ENCODE measurements at regions not wholly inside any gene's neighbourhood (a gene's known extent, or its start where the extent isn't known, plus 50 kb on each side); places are given as distances from the start of the nearest gene placed in this dataset.
"Not testable (repeated sequence)": the region's sequence is repeated elsewhere in the genome, so short reads cannot be mapped to it uniquely, and the experiment has no call there.

DNA sequence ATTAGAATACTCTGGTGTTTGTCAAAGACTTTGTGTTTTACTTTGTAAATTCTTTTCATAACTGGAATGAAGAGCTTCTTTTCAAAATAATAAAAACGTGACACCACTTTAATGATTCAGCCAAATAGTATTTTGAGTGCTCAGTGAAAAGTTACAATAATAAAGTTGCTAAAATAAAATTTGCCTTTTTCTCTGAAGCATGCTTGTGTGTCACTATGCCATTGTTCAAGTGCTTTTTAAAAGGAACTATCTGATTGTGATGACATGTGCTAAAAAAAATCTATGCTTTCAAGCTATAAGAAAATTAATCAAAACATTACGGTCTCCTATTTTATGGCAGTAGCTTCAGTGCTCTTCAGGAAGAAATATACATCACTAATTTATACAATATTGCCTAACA is 1290.5 kb upstream of the B3GALT2 start:
- Mint-ChIP-seq H3K27me3 (no peaks in the 10 kb centered on the region), H3K4me3 (no peak overlapping the region), H3K9me3 (no peaks in the 10 kb centered on the region), H3K27ac (no peak overlapping the region), H3K36me3 (no peaks in the 10 kb centered on the region), H3K4me1 (no peaks in the 10 kb centered on the region)
- no peak for ATAC-seq

DNA sequence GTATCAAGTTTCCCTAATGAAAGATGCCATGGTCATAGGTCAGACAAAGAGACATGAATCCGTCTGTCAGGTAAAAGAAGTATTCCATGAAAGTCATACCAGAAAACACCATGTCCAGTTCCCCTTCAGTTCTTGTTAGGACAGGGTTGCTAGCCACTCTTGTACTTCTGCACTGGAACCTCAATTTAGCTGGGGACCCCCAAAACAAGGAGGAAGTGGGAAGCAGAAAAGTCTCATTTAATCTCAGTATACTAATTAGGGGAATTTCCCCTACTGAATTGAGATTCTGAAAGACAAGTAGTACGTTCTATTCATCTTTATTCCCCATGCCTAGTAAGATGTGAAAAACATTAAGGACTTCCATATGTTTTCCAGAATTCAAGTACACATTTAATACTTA is 1289.9 kb upstream of the B3GALT2 start:
- no peaks in the 10 kb centered on the region for H3K9me3 Mint-ChIP-seq
- H3K4me1 Mint-ChIP-seq: no peaks in the 10 kb centered on the region
- H3K36me3 Mint-ChIP-seq: no peaks in the 10 kb centered on the region
- no peak overlapping the region for H3K27ac Mint-ChIP-seq
- H3K27me3 Mint-ChIP-seq: no peaks in the 10 kb centered on the region
- H3K4me3 Mint-ChIP-seq: no peak overlapping the region
- no peak for ATAC-seq

DNA sequence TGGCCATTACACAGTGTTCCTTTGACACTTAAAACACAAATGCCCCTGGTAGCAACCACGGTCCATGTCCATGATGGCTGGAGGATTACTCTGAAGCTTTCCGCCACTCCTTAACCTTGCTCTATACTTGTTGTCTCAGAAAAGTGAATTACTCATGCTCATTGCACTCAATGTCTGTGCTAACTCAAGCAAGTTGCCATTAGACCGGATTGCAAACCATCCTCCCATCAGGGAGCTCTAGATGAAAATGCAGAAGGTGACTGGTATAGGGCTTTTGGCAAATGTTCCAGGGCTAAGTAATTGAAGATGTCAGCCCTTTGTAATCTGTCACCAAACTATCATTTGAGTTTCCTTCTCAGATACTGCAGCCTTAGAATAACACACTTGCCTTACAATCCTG is 1288.3 kb upstream of the B3GALT2 start:
- no peaks in the 10 kb centered on the region for H3K4me1 Mint-ChIP-seq
- no peaks in the 10 kb centered on the region for H3K27me3 Mint-ChIP-seq
- peak; percentile 20 for ATAC-seq
- no peaks in the 10 kb centered on the region for H3K9me3 Mint-ChIP-seq
- H3K36me3 Mint-ChIP-seq: no peaks in the 10 kb centered on the region
- H3K4me3 Mint-ChIP-seq: no peak overlapping the region
- H3K27ac Mint-ChIP-seq: no peak overlapping the region

DNA sequence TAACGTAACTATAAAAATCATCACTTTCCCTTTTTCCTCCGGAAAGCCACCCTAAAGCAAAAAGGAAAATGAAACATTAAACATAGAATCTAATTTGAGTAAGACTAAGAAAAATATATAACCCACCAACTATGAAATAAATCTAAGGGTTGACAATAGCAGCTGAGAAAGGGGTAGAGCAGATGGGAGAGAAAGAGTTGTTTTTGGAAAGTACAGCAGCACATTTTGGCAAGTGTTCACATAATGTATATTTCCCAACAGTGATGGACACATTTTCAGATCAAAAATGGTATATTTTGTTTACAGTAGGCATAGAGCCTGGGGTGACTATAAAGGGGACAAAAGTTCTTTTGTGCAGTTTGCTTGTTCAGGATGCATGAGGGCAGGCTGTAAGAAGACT is 1287.4 kb upstream of the B3GALT2 start:
- H3K9me3 Mint-ChIP-seq: no peaks in the 10 kb centered on the region
- no peaks in the 10 kb centered on the region for H3K36me3 Mint-ChIP-seq
- H3K27ac Mint-ChIP-seq: no peak overlapping the region
- H3K27me3 Mint-ChIP-seq: no peaks in the 10 kb centered on the region
- no peak overlapping the region for H3K4me3 Mint-ChIP-seq
- H3K4me1 Mint-ChIP-seq: no peaks in the 10 kb centered on the region
- no peak for ATAC-seq

DNA sequence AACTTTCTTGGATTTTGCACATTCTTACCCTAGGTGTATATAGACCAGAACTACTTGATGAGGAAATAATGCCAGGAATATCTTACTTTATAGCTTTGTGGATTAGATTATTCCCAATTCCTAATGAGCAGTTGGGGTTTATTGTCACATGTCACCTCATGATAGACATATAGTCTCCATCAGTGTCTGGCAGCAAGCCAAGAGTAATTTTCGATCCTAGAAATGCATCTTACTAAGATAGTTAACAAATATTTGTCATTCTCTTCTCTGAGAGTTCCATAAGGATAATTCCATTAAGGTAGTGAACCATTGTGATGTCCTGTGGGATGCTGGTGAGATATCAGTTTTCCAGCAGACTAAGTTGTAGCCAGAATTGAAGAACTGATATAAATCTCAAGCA is 1282.9 kb upstream of the B3GALT2 start:
- H3K36me3 Mint-ChIP-seq: no peaks in the 10 kb centered on the region
- no peaks in the 10 kb centered on the region for H3K27me3 Mint-ChIP-seq
- no peak for ATAC-seq
- H3K4me1 Mint-ChIP-seq: no peaks in the 10 kb centered on the region
- H3K4me3 Mint-ChIP-seq: no peak overlapping the region
- H3K9me3 Mint-ChIP-seq: no peaks in the 10 kb centered on the region
- H3K27ac Mint-ChIP-seq: no peak overlapping the region

DNA sequence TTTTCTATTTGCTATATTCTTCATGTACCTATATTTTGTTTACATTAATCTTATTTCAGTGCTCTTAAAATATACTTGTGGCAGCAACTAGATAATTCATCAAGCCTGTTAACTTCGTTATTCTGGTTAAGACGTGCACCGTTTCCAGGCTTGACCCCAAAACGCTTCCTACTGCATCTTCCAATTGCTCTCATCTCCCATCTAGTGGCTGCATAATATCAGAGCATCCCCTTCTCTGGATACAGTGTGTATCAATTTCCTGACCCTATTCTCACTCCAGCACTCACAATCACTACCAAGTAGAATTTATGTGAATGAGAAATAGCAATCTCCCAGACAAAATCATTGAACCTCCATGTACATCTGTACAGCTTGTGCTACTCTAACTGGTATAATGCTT is 1280.3 kb upstream of the B3GALT2 start:
- H3K27ac Mint-ChIP-seq: no peak overlapping the region
- no peak overlapping the region for H3K4me3 Mint-ChIP-seq
- H3K9me3 Mint-ChIP-seq: no peaks in the 10 kb centered on the region
- H3K27me3 Mint-ChIP-seq: no peaks in the 10 kb centered on the region
- no peaks in the 10 kb centered on the region for H3K4me1 Mint-ChIP-seq
- H3K36me3 Mint-ChIP-seq: no peaks in the 10 kb centered on the region
- ATAC-seq: no peak

DNA sequence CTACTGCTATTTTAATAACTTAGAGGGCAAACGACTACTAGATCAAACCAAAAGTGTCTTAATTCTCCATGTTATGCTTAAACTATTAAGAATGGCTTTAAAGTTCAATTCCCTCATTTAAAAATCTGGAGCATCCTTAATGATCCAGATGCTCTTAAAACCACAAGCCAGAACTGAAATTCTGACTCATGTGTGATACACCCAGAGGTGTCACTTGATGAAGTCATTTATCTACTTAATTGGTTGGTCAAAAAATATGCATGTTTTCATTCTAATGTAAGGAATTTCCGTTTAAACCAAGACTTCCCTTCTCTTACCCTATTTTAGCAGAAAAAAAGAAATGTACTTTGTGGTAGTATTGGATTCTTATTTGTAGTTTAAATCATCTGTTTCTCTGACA is 1261.2 kb upstream of the B3GALT2 start:
- no peak for ATAC-seq
- Mint-ChIP-seq H3K36me3 (no peaks in the 10 kb centered on the region), H3K4me3 (no peak overlapping the region), H3K4me1 (no peaks in the 10 kb centered on the region), H3K27me3 (no peaks in the 10 kb centered on the region), H3K27ac (no peak overlapping the region), H3K9me3 (no peaks in the 10 kb centered on the region)

DNA sequence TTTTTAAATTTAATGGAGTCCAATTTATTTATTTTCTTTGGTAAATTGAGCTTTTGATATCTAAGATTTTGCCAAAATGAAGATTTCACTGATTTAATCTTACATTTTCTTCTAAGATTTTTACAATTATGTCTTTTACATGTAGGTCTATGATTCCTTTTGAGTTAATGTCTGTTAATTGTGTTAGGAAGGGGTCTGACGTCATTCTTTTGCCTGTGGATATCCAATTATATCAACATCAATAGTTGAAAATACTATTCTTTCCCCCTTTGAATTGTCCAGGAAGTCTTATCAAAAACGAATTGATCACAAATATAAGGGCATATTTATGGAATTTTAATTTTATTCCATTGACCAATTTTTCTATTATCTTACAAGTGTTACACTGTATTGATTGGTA is 1258.8 kb upstream of the B3GALT2 start:
- Mint-ChIP-seq H3K36me3 (no peaks in the 10 kb centered on the region), H3K4me1 (no peaks in the 10 kb centered on the region), H3K27me3 (no peaks in the 10 kb centered on the region), H3K27ac (no peak overlapping the region), H3K4me3 (no peak overlapping the region), H3K9me3 (no peaks in the 10 kb centered on the region)
- no peak for ATAC-seq

DNA sequence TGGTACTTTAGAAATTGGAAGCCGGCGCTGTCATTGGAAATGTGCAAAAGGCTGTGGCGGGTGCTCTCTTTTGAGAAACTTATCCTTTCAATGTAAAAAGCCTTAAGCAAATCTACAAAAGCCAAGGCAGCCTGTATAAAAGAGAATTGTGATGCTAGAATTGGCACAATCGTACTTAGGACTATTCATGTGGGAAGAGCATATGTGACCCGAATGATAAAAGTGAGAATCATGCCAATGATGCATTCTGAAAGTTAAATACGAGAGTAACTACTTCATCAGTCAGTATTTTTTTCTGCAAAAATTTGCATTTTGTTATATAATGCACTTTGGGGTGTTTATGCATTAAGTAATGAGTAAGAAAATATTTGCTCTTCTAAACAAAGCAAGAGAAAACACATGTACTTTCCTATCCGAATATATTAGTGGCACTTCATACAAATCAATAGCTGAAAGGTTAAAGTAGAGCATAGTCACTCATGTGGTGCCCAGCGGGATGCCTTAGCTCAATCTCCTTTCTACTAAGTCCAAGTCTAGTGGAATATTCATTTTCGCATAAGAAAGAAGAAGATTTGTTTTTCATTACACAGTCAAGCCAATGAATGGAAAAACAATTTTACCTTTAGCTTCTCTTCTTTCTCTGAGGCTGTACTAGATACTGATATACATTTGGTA is 1256.6 kb upstream of the B3GALT2 start:
- Mint-ChIP-seq H3K4me3 (no peak overlapping the region), H3K9me3 (no peaks in the 10 kb centered on the region), H3K27me3 (no peaks in the 10 kb centered on the region), H3K4me1 (no peaks in the 10 kb centered on the region), H3K27ac (no peak overlapping the region), H3K36me3 (no peaks in the 10 kb centered on the region)
- no peak for ATAC-seq

DNA sequence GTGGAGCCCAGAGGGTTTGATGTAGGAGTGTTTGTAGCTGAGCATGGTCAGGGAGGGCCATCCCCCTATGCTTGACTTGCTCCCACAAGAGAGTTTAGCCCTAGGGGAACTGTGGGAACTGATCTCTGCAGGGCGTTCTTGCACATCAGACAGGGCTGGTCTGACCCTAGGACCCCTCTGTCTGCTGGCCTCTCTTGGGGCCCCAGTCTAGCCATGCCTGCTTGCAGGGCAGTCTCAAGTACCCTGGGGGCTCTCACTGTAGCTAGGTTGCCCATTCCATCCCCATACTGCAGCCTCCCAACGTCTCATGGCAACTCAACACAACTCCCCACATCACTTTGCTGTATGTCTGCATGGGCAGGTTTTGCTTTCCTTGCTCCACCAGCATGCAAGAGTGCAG is 1250.7 kb upstream of the B3GALT2 start:
- Mint-ChIP-seq H3K4me3 (no peak overlapping the region), H3K27ac (no peak overlapping the region), H3K4me1 (no peaks in the 10 kb centered on the region), H3K36me3 (no peaks in the 10 kb centered on the region), H3K27me3 (no peaks in the 10 kb centered on the region), H3K9me3 (no peaks in the 10 kb centered on the region)
- peak; percentile 48 for ATAC-seq

DNA sequence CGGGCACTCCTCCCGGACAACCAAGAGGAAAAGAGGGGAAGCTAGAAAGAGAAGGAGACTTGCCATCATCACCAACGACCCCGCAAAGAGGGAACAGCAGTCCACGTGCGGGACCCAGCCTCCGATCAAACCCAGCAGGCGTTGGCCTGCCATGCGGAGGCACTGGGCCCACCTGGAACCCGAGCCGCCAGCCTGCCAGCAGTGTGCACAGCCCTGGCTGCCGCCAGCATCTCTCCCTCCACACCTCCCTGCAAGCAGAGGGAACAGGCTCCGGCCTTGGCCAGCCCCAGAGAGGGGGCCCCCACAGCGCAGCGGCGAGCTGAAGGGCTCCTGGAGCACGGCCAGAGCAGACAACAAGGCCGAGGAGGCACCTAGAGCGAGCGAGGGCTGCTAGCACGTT is 1244.7 kb upstream of the B3GALT2 start:
- Mint-ChIP-seq H3K9me3 (no peaks in the 10 kb centered on the region), H3K4me1 (no peaks in the 10 kb centered on the region), H3K27ac (no peak overlapping the region), H3K36me3 (no peaks in the 10 kb centered on the region), H3K27me3 (no peaks in the 10 kb centered on the region), H3K4me3 (no peak overlapping the region)
- peak; percentile 36 for ATAC-seq

DNA sequence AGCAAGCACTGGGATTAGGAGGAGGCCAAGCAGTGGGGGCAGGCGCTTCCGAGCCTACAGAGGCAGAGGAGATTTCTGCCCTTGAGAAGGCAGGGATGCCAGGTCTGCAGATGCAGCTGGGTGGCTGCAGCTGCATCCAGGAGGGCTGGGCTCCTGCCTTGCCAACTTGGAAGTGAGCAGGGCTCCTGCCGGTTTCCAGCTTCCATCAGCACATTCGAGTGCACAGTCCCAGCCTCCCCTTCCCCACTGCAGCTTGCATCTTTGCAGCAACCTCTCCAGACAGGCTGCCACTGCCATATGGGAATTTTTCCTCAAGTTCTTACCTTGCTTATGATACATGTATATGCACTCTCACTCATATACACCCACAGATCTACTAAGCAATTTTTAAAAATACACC is 1234.3 kb upstream of the B3GALT2 start:
- ATAC-seq: no peak
- H3K27ac Mint-ChIP-seq: no peak overlapping the region
- no peaks in the 10 kb centered on the region for H3K36me3 Mint-ChIP-seq
- no peaks in the 10 kb centered on the region for H3K9me3 Mint-ChIP-seq
- no peaks in the 10 kb centered on the region for H3K27me3 Mint-ChIP-seq
- H3K4me3 Mint-ChIP-seq: no peak overlapping the region
- no peaks in the 10 kb centered on the region for H3K4me1 Mint-ChIP-seq

DNA sequence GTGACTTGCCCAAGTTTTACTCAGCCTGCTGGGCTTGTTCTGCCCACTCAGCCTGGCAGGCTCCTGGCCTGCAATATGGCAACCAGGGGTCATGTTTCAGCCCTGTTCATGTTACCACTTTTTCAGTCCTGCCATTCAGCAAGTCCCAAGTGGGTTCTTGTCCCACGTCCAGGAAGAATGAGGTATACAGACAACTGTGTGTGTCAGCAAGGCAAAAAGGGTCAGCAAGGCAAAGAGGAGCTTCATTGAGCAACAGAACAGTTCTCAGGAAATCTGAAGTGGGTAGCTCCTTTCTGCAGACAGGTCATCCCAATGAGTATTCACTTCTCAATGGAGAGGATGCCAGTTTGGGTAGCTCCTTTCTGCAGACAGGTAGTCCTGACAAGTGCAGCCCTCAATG is 1233.3 kb upstream of the B3GALT2 start:
- no peaks in the 10 kb centered on the region for H3K4me1 Mint-ChIP-seq
- ATAC-seq: no peak
- H3K27ac Mint-ChIP-seq: no peak overlapping the region
- H3K27me3 Mint-ChIP-seq: no peaks in the 10 kb centered on the region
- H3K4me3 Mint-ChIP-seq: no peak overlapping the region
- H3K9me3 Mint-ChIP-seq: peaks cover 2% of the 10 kb centered on the region
- H3K36me3 Mint-ChIP-seq: no peaks in the 10 kb centered on the region

DNA sequence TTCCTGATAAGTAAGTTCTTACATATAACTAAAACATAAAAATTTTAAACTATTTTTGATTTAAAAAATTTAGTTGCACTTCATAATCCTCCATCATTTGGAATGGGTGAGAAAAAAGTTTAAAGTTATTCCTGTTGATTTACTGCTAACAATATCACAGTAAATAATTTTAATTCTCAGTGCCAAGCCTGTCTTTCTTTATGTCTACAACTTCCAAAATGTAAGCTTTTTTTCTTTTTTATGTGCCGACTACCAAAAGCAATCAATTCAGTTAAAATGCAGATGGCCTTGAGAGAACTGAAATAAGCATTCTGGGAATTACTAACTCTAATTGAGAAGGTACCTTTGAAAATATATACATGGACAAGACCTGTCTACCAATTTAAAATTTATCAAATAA is 1224.3 kb upstream of the B3GALT2 start:
- no peak for ATAC-seq
- H3K4me3 Mint-ChIP-seq: no peak overlapping the region
- H3K4me1 Mint-ChIP-seq: no peaks in the 10 kb centered on the region
- H3K27ac Mint-ChIP-seq: no peak overlapping the region
- no peaks in the 10 kb centered on the region for H3K36me3 Mint-ChIP-seq
- no peaks in the 10 kb centered on the region for H3K27me3 Mint-ChIP-seq
- H3K9me3 Mint-ChIP-seq: peaks cover 8% of the 10 kb centered on the region

DNA sequence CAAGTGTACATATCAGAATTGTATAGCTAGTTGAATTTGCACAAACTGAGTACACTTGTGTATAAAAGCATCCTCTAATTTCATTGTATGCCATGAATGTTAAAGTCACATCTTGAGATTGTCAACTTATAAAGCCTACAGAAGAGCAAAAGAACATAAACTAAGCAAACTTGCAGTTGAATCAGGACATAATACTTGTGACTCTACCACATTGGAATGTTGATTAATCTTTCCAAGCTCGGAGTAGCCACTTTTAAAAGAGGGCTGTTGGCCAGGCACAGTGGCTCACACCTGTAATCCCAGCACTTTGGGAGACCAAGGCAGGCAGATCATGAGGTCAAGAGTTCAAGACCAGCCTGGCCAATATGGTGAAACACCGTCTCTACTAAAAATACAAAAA is 1220.8 kb upstream of the B3GALT2 start:
- H3K36me3 Mint-ChIP-seq, H3K9me3 Mint-ChIP-seq, H3K27ac Mint-ChIP-seq, H3K27me3 Mint-ChIP-seq, ATAC-seq, H3K4me3 Mint-ChIP-seq, H3K4me1 Mint-ChIP-seq: not testable (repeated sequence)

DNA sequence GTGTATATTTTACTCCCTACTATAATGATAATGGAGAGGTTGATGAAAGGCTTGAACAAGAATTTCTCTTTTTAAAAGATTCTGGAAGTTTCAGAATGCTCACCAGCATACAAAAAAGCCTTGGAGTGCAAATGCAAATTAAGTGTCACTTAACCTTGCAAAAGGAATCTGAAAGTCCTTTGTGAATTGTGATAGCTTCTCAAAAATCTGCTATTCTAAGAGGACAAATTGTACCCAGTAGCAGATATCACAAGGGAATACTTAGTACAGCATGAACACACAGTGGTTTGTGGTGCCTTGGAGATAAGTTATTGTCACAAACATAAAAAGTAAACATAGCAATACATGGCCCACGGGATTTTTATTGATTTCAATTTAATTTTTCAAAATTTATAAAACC is 1208.3 kb upstream of the B3GALT2 start:
- Mint-ChIP-seq H3K27me3 (no peaks in the 10 kb centered on the region), H3K27ac (no peak overlapping the region), H3K4me1 (no peaks in the 10 kb centered on the region), H3K36me3 (no peaks in the 10 kb centered on the region), H3K9me3 (no peaks in the 10 kb centered on the region), H3K4me3 (no peak overlapping the region)
- ATAC-seq: no peak

DNA sequence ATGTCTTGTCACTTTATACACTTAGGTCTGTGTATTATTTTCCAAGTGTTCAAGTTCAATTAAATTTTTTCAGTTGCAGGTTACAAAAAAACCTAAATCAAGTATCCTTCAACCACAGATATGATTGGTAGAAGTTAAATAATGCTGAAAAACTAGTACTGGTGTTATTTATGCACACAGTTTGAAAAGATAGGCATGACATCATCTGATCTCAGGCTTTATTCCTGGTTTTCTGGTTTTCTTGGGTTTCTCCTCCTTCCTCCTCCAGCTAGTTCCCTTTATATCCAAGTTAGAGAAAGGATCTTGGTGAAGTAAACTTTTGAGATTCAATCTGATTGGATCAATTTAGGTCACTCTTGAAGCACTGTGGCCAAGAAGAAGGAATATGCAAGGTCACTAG is 1201.1 kb upstream of the B3GALT2 start:
- Mint-ChIP-seq H3K27me3 (no peaks in the 10 kb centered on the region), H3K27ac (no peak overlapping the region), H3K4me1 (no peaks in the 10 kb centered on the region), H3K9me3 (no peaks in the 10 kb centered on the region), H3K4me3 (no peak overlapping the region), H3K36me3 (no peaks in the 10 kb centered on the region)
- ATAC-seq: no peak

All from stimulated activated memory B cell treated with anti-CD40 and anti-IgM and Interleukin-4, amounts not matched to agents 10 μg/mL and 1 μg/mL and 100 μg/mL, for 72 hours (primary cell).